Testis (tissue), 2 donors: ENCODE measurements at regions not wholly inside any gene's neighbourhood (a gene's known extent, or its start where the extent isn't known, plus 50 kb on each side); places are given as distances from the start of the nearest gene placed in this dataset.

Experiments
- DNase-seq: peaks from one replicate; pipeline ENCODE4 v3.0.0-alpha.2; 2019
- H3K27ac ChIP-seq, 2 donors: fragments of 200-600 bp; sonication (generic); one replicate each; pipeline ENCODE4 v1.5.1; 2019
- H3K27me3 ChIP-seq: fragments of 200-600 bp; sonication (generic); one replicate; pipeline ENCODE4 v1.5.1; 2019
- H3K36me3 ChIP-seq: fragments of 200-600 bp; sonication (generic); one replicate; pipeline ENCODE4 v1.5.1; 2017; ENCODE audit warnings: low read depth; ENCODE audit errors: missing control alignments
- H3K4me1 ChIP-seq: fragments of 200-600 bp; sonication (generic); one replicate; pipeline ENCODE4 v1.5.1; 2019
- H3K4me3 ChIP-seq, 2 donors: fragments of 200-600 bp; sonication (generic); one replicate each; pipeline ENCODE4 v1.5.1; 2017 to 2019
- H3K9me3 ChIP-seq: fragments of 200-600 bp; sonication (generic); one replicate; pipeline ENCODE4 v1.5.1; 2017
- CTCF ChIP-seq, 3 experiments: fragments of 450-650 bp in 2 of 3; fragments of 200-600 bp in 1 of 3; sonication (generic) in 1 of 3; IDR thresholded peaks; one replicate each; pipeline ENCODE4 v1.5.1; 2016 to 2019; ENCODE audit warnings: antibody characterized with exemption in 3 of 3, mild to moderate bottlenecking in 2 of 3, moderate library complexity in 1 of 3
- POLR2A ChIP-seq: fragments of 450-650 bp; IDR thresholded peaks from one replicate; pipeline ENCODE4 v1.6.1; 2017; ENCODE audit warnings: antibody characterized with exemption, mild to moderate bottlenecking, moderate library complexity
- WGBS, 2 donors: methylation state at CpG; one replicate each; pipeline ENCODE4 v1.1.5; 2018; 5-methylcytosine and 5-hydroxymethylcytosine counted together
- intact Hi-C: fragments of 100-400 bp; cut with DNase I; formaldehyde crosslinking; loops from one replicate; pipeline ENCODE4 v1.15.1; 2023; ENCODE audit warnings: low total_unique reads

GRCh38 chr21:35215870-35216269, 166.8 kb upstream of the RUNX1 start:
- TF ChIP-seq CTCF (IDR thresholded peaks at IDR 0.05), result no peak
- no peak for TF ChIP-seq POLR2A
- H3K36me3 ChIP-seq, result no peaks in the 10 kb centered on the region
- no peaks in the 10 kb centered on the region for H3K4me1 ChIP-seq
- H3K9me3 ChIP-seq, result no peaks in the 10 kb centered on the region
- intact Hi-C loops, result no loop called here
- WGBS, 2 donors, result 92 to 100% methylated on average over 1 of the region's 1 CpG
- H3K27ac ChIP-seq, result no peak overlapping the region
- no peaks in the 10 kb centered on the region for H3K27me3 ChIP-seq
- H3K4me3 ChIP-seq, result no peak overlapping the region
- no peak for DNase-seq

GRCh38 chr21:35212393-35213127, 163.5 kb upstream of the RUNX1 start:
- Histone ChIP-seq H3K27me3 (no peaks in the 10 kb centered on the region), H3K27ac (no peak overlapping the region), H3K4me1 (no peaks in the 10 kb centered on the region), H3K9me3 (no peaks in the 10 kb centered on the region), H3K36me3 (no peaks in the 10 kb centered on the region), H3K4me3 (no peak overlapping the region)
- 65 to 66% methylated on average over 3 of the region's 3 CpGs for WGBS, 2 donors
- no peak for TF ChIP-seq POLR2A
- TF ChIP-seq CTCF (IDR thresholded peaks at IDR 0.05), result no peak
- DNase-seq, result no peak
- intact Hi-C loops, result no loop called here

- no peaks in the 10 kb centered on the region for H3K4me1 ChIP-seq
- no peaks in the 10 kb centered on the region for H3K9me3 ChIP-seq
- H3K4me3 ChIP-seq, result no peak overlapping the region
- H3K36me3 ChIP-seq, result no peaks in the 10 kb centered on the region
- intact Hi-C loops, result no loop called here
- no peaks in the 10 kb centered on the region for H3K27me3 ChIP-seq
- TF ChIP-seq CTCF (IDR thresholded peaks at IDR 0.05) (no peak), POLR2A (no peak)
- DNase-seq, result no peak
- no peak overlapping the region for H3K27ac ChIP-seq
- WGBS, 2 donors, result 70 to 71% methylated on average over 6 of the region's 6 CpGs
Measured at GRCh38 chr21:35211782-35212181, 162.7 kb upstream of the RUNX1 start.

- intact Hi-C loops, result no loop called here
- Histone ChIP-seq H3K4me3 (no peak overlapping the region), H3K36me3 (no peaks in the 10 kb centered on the region), H3K27ac (no peak overlapping the region), H3K4me1 (peaks cover 8% of the 10 kb centered on the region), H3K27me3 (no peaks in the 10 kb centered on the region), H3K9me3 (no peaks in the 10 kb centered on the region)
- 86 to 93% methylated on average over 4 of the region's 4 CpGs for WGBS, 2 donors
- DNase-seq, result no peak
- no peak for TF ChIP-seq CTCF (IDR thresholded peaks at IDR 0.05)
- no peak for TF ChIP-seq POLR2A
Measured at GRCh38 chr21:35210093-35210492, 161.0 kb upstream of the RUNX1 start.
